ENCODE measurements at regions not wholly inside any gene's neighbourhood (a gene's known extent, or its start where the extent isn't known, plus 50 kb on each side); places are given as distances from the start of the nearest gene placed in this dataset.

GRCh38 chrX:3232262-3232923 is 114.1 kb downstream of the MXRA5 start:
- Mint-ChIP-seq H3K4me1 (peaks cover 23% of the 10 kb centered on the region), H3K27ac (no peak overlapping the region), H3K4me3 (no peak overlapping the region), H3K9me3 (peaks cover 24% of the 10 kb centered on the region), H3K36me3 (ENCODE audit: low read depth) (no peaks in the 10 kb centered on the region), H3K27me3 (ENCODE audit: low read depth, poor library complexity) (no peaks in the 10 kb centered on the region)
- no peak for DNase-seq
- TF ChIP-seq, protein P1, sequence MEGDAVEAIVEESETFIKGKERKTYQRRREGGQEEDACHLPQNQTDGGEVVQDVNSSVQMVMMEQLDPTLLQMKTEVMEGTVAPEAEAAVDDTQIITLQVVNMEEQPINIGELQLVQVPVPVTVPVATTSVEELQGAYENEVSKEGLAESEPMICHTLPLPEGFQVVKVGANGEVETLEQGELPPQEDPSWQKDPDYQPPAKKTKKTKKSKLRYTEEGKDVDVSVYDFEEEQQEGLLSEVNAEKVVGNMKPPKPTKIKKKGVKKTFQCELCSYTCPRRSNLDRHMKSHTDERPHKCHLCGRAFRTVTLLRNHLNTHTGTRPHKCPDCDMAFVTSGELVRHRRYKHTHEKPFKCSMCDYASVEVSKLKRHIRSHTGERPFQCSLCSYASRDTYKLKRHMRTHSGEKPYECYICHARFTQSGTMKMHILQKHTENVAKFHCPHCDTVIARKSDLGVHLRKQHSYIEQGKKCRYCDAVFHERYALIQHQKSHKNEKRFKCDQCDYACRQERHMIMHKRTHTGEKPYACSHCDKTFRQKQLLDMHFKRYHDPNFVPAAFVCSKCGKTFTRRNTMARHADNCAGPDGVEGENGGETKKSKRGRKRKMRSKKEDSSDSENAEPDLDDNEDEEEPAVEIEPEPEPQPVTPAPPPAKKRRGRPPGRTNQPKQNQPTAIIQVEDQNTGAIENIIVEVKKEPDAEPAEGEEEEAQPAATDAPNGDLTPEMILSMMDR (IDR thresholded peaks at IDR 0.05), result no peak

GRCh38 chrX:3231766-3232165 is 114.7 kb downstream of the MXRA5 start:
- peaks cover 23% of the 10 kb centered on the region for H3K4me1 Mint-ChIP-seq
- H3K27ac Mint-ChIP-seq, result peak overlapping the region; percentile 67
- no peaks in the 10 kb centered on the region for H3K27me3 Mint-ChIP-seq (ENCODE audit: low read depth, poor library complexity)
- H3K36me3 Mint-ChIP-seq (ENCODE audit: low read depth), result no peaks in the 10 kb centered on the region
- DNase-seq, result no peak
- no peak overlapping the region for H3K4me3 Mint-ChIP-seq
- peaks cover 20% of the 10 kb centered on the region for H3K9me3 Mint-ChIP-seq
- TF ChIP-seq, protein P1 (IDR thresholded peaks at IDR 0.05), result no peak

DNA sequence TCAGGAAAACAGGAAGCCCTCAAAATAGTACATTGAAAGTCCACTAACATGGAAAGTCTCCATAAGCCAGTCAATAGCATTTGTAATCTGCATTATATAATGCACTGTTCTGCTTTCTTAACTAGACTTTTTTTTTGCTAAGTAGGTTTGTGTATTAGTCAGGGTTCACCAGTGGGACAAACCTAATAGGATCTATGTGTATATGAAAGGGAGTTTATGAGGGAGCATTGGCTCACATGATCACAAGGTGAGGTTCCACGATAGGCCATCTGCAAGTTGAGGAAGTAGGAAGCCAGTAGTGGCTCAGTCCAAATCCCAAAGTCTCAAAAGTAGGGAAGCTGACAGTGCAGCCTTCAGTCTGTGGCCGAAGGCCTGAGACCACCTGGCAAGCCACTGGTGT is 116.0 kb downstream of the MXRA5 start:
- Mint-ChIP-seq H3K9me3 (peaks cover 13% of the 10 kb centered on the region), H3K27ac (no peak overlapping the region), H3K27me3 (ENCODE audit: low read depth, poor library complexity) (no peaks in the 10 kb centered on the region), H3K4me1 (peaks cover 23% of the 10 kb centered on the region), H3K36me3 (ENCODE audit: low read depth) (no peaks in the 10 kb centered on the region), H3K4me3 (no peak overlapping the region)
- DNase-seq, result no peak
- TF ChIP-seq, protein P1 (IDR thresholded peaks at IDR 0.05), result no peak

GRCh38 chrX:3227526-3227925 is 118.9 kb downstream of the MXRA5 start:
- H3K27me3 Mint-ChIP-seq (ENCODE audit: low read depth, poor library complexity), result peaks cover 4% of the 10 kb centered on the region
- no peak overlapping the region for H3K27ac Mint-ChIP-seq
- DNase-seq, result no peak
- TF ChIP-seq, protein P1 (IDR thresholded peaks at IDR 0.05), result no peak
- H3K9me3 Mint-ChIP-seq, result peaks cover 13% of the 10 kb centered on the region
- H3K4me3 Mint-ChIP-seq, result no peak overlapping the region
- peaks cover 12% of the 10 kb centered on the region for H3K4me1 Mint-ChIP-seq
- H3K36me3 Mint-ChIP-seq (ENCODE audit: low read depth), result no peaks in the 10 kb centered on the region

GRCh38 chrX:3226087-3226486 is 120.4 kb downstream of the MXRA5 start:
- no peak overlapping the region for H3K4me3 Mint-ChIP-seq
- DNase-seq, result no peak
- H3K36me3 Mint-ChIP-seq (ENCODE audit: low read depth), result no peaks in the 10 kb centered on the region
- H3K4me1 Mint-ChIP-seq, result no peaks in the 10 kb centered on the region
- no peak overlapping the region for H3K27ac Mint-ChIP-seq
- peaks cover 4% of the 10 kb centered on the region for H3K27me3 Mint-ChIP-seq (ENCODE audit: low read depth, poor library complexity)
- TF ChIP-seq, protein P1 (IDR thresholded peaks at IDR 0.05), result no peak
- H3K9me3 Mint-ChIP-seq, result peaks cover 13% of the 10 kb centered on the region

DNA sequence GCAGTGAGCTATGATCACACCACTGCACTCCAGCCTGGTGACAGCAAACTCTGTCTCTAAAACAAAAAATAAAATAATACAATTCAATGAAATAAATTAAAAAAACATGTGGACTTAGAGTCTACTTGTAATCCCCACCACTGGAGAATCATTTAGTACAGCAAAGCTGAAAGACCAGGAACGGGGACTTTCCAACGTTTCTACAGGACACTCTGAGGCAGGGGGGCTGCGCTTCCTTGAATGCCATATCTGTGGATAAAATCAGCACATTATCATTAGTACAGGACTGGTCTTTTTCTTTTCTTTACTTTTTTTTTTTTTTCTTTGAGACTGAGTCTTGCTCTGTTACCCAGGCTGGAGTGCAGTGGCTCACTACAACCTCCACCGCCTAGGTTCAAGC is 124.8 kb downstream of the MXRA5 start:
- Mint-ChIP-seq H3K4me1 (no peaks in the 10 kb centered on the region), H3K27me3 (ENCODE audit: low read depth, poor library complexity) (peaks cover 15% of the 10 kb centered on the region), H3K9me3 (peaks cover 19% of the 10 kb centered on the region), H3K4me3 (no peak overlapping the region), H3K36me3 (ENCODE audit: low read depth) (no peaks in the 10 kb centered on the region), H3K27ac (no peak overlapping the region)
- no peak for DNase-seq
- TF ChIP-seq, protein P1 (IDR thresholded peaks at IDR 0.05), result no peak
